CD8-positive, alpha-beta memory T cell (primary cell): ENCODE measurements at regions not wholly inside any gene's neighbourhood (a gene's known extent, or its start where the extent isn't known, plus 50 kb on each side); places are given as distances from the start of the nearest gene placed in this dataset.
"Not testable (repeated sequence)": the region's sequence is repeated elsewhere in the genome, so short reads cannot be mapped to it uniquely, and the experiment has no call there.

Experiments used
- CTCF ChIA-PET: fragments of 350-600 bp; sonication (Branson Sonifier 250); formaldehyde crosslinking; loops from one replicate; lab custom pipeline; 2021; ENCODE audit warnings: antibody characterized with exemption; lab: Charles Lee
- POLR2A ChIA-PET: fragments of 350-600 bp; sonication (Branson Sonifier 250); formaldehyde crosslinking; loops from one replicate; lab custom pipeline; 2021; ENCODE audit warnings: antibody characterized with exemption; lab: Charles Lee
- DNase-seq, 5 donors: peaks; one replicate each; pipeline versions ENCODE4 v3.0.0 to v3.0.0-alpha.2; 2020 to 2022; ENCODE audit warnings: mixed read lengths in 1 of 5
- H3K27ac ChIP-seq: one replicate; pipeline ENCODE4 v1.7.0; 2013; ENCODE audit warnings: low read depth, mild to moderate bottlenecking, low read length, moderate library complexity
- H3K27me3 ChIP-seq: 2 replicates; pipeline ENCODE4 v1.7.0; 2013; ENCODE audit warnings: low read length, mild to moderate bottlenecking; ENCODE audit not compliant: insufficient read depth, poor library complexity, severe bottlenecking
- H3K36me3 ChIP-seq: 2 replicates; pipeline ENCODE4 v1.7.0; 2013; ENCODE audit warnings: mild to moderate bottlenecking, low read length, moderate library complexity; ENCODE audit not compliant: insufficient read depth
- H3K4me1 ChIP-seq: 2 replicates; pipeline ENCODE4 v1.7.0; 2013; ENCODE audit warnings: mild to moderate bottlenecking, low read length, moderate library complexity; ENCODE audit not compliant: insufficient read depth
- H3K4me3 ChIP-seq: 2 replicates; pipeline ENCODE4 v1.7.0; 2013; ENCODE audit warnings: mild to moderate bottlenecking, low read length
- H3K9me3 ChIP-seq: 2 replicates; pipeline ENCODE4 v1.7.0; 2013; ENCODE audit warnings: mild to moderate bottlenecking, low read length
- H3K27ac Mint-ChIP-seq, 8 donors: one replicate each; pipeline ENCODE4 v1.8.0; 2020 to 2021; ENCODE audit warnings: mixed read lengths in 8 of 8, mild to moderate bottlenecking in 6 of 8, inconsistent platforms in 3 of 8, moderate library complexity in 3 of 8
- H3K27me3 Mint-ChIP-seq, 2 donors: one replicate each; pipeline ENCODE4 v1.8.0; 2020 to 2021; ENCODE audit warnings: mixed read lengths in 2 of 2, mild to moderate bottlenecking in 1 of 2, moderate library complexity in 1 of 2
- H3K36me3 Mint-ChIP-seq, 3 donors: one replicate each; pipeline ENCODE4 v1.8.0; 2020 to 2021; ENCODE audit warnings: mixed read lengths in 3 of 3, inconsistent platforms in 1 of 3, mild to moderate bottlenecking in 1 of 3
- H3K4me1 Mint-ChIP-seq, 3 donors: one replicate each; pipeline ENCODE4 v1.8.0; 2020 to 2021; ENCODE audit warnings: mixed read lengths in 3 of 3, inconsistent platforms in 1 of 3, mild to moderate bottlenecking in 1 of 3
- H3K4me3 Mint-ChIP-seq, 7 donors: one replicate each; pipeline ENCODE4 v1.8.0; 2020 to 2021; ENCODE audit warnings: mixed read lengths in 7 of 7, mild to moderate bottlenecking in 6 of 7, moderate library complexity in 4 of 7, inconsistent platforms in 2 of 7
- H3K9me3 Mint-ChIP-seq, 5 donors: one replicate each; pipeline ENCODE4 v1.8.0; 2020 to 2022; ENCODE audit warnings: mixed read lengths in 5 of 5, mild to moderate bottlenecking in 3 of 5, moderate library complexity in 2 of 5, inconsistent platforms in 1 of 5

DNA sequence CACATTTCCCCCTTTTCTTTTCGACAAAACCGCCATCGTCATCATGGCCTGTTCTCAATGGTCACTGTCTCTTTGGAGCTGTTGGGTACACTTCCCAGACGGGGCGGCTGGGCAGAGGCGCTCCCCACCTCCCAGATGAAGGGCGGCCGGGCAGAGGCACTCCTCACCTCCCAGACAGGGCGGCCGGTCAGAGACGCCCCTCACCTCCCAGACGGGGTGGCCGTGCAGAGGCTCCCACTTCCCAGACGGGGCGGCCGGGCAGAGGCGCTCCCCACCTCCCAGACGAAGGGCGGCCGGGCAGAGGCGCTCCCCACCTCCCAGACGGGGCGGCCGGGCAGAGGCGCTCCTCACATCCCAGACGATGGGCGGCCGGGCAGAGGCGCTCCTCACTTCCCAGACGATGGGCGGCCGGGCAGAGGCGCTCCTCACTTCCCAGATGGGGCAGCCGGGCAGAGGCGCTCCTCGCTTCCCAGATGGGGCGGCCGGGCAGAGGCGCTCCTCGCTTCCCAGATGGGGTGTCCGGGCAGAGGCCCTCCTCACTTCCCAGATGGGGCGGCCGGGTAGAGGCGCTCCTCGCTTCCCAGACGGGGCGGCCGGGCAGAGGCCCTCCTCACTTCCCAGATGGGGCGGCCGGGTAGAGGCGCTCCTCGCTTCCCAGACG lies 82.6 kb upstream of the TFPI start:
- H3K36me3 ChIP-seq, H3K27ac Mint-ChIP-seq, H3K4me1 ChIP-seq, H3K27me3 Mint-ChIP-seq, H3K4me3 Mint-ChIP-seq, H3K9me3 ChIP-seq, H3K36me3 Mint-ChIP-seq, H3K27ac ChIP-seq, H3K4me3 ChIP-seq, DNase-seq, CTCF ChIA-PET, POLR2A ChIA-PET, H3K4me1 Mint-ChIP-seq, H3K9me3 Mint-ChIP-seq, H3K27me3 ChIP-seq: not testable (repeated sequence)

- H3K4me3 ChIP-seq, H3K27ac ChIP-seq, H3K27me3 ChIP-seq, H3K9me3 ChIP-seq, H3K4me1 ChIP-seq, H3K4me3 Mint-ChIP-seq, H3K36me3 ChIP-seq, H3K36me3 Mint-ChIP-seq, H3K9me3 Mint-ChIP-seq, H3K27ac Mint-ChIP-seq, H3K4me1 Mint-ChIP-seq, DNase-seq, H3K27me3 Mint-ChIP-seq, CTCF ChIA-PET, POLR2A ChIA-PET: not testable (repeated sequence)
These were observed 83.1 kb upstream of the TFPI start for GRCh38 chr2:187637392-187637740.

GRCh38 chr2:187637771-187638170 lies 83.5 kb upstream of the TFPI start:
- H3K9me3 Mint-ChIP-seq, H3K36me3 ChIP-seq, H3K27ac ChIP-seq, H3K4me3 Mint-ChIP-seq, H3K4me3 ChIP-seq, DNase-seq, H3K36me3 Mint-ChIP-seq, H3K9me3 ChIP-seq, H3K4me1 Mint-ChIP-seq, H3K27me3 Mint-ChIP-seq, CTCF ChIA-PET, POLR2A ChIA-PET, H3K27me3 ChIP-seq, H3K4me1 ChIP-seq, H3K27ac Mint-ChIP-seq: not testable (repeated sequence)

GRCh38 chr2:187638840-187639239 lies 84.6 kb upstream of the TFPI start:
- Histone ChIP-seq H3K4me1 (no peaks in the 10 kb centered on the region), H3K36me3 (no peaks in the 10 kb centered on the region), H3K9me3 (no peaks in the 10 kb centered on the region), H3K27ac (no peak overlapping the region), H3K4me3 (no peak overlapping the region), H3K27me3 (no peaks in the 10 kb centered on the region)
- ChIA-PET POLR2A (no interaction called here), CTCF (no interaction called here)
- Mint-ChIP-seq H3K27ac (no peak overlapping the region), H3K27me3 (no peaks in the 10 kb centered on the region), H3K9me3 (peaks cover 0 to 8% (median 0%) of the 10 kb centered on the region in 5 donors), H3K4me3 (no peak overlapping the region), H3K36me3 (no peaks in the 10 kb centered on the region), H3K4me1 (no peaks in the 10 kb centered on the region)
- no peak for DNase-seq

- Histone ChIP-seq H3K9me3 (no peaks in the 10 kb centered on the region), H3K4me1 (no peaks in the 10 kb centered on the region), H3K4me3 (no peak overlapping the region), H3K27ac (no peak overlapping the region), H3K36me3 (no peaks in the 10 kb centered on the region), H3K27me3 (no peaks in the 10 kb centered on the region)
- Mint-ChIP-seq H3K9me3 (no peaks in the 10 kb centered on the region), H3K27ac (no peak overlapping the region), H3K36me3 (no peaks in the 10 kb centered on the region), H3K4me3 (no peak overlapping the region), H3K27me3 (no peaks in the 10 kb centered on the region), H3K4me1 (no peaks in the 10 kb centered on the region)
- no peak for DNase-seq
- ChIA-PET CTCF (no interaction called here), POLR2A (no interaction called here)
These were observed 86.8 kb upstream of the TFPI start for GRCh38 chr2:187640926-187641510.

GRCh38 chr2:187642498-187642897 lies 88.3 kb upstream of the TFPI start:
- Mint-ChIP-seq H3K27me3 (no peaks in the 10 kb centered on the region), H3K27ac (no peak overlapping the region), H3K9me3 (no peaks in the 10 kb centered on the region), H3K36me3 (no peaks in the 10 kb centered on the region), H3K4me3 (no peak overlapping the region), H3K4me1 (no peaks in the 10 kb centered on the region)
- Histone ChIP-seq H3K27ac (no peak overlapping the region), H3K4me1 (no peaks in the 10 kb centered on the region), H3K4me3 (no peak overlapping the region), H3K27me3 (no peaks in the 10 kb centered on the region), H3K36me3 (no peaks in the 10 kb centered on the region), H3K9me3 (no peaks in the 10 kb centered on the region)
- ChIA-PET POLR2A (no interaction called here), CTCF (no interaction called here)
- no peak for DNase-seq

DNA sequence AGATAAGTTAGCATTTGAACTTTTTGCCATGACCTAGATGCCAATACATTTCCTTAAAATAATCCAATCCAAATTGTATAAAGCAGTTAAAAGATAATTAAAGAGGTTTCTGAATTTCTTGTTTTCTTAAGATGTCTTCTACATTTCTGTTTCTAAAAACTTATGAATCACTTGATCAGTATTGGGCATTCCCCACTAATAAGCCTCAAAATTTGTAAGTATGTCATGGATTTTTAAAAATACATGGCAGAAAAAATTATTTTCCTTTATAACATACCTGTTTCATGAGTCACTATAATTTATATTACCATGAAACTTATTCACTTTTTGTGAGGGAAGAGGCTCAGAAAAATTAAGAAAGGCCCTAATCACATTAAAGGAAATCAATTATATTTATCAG lies 90.3 kb upstream of the TFPI start:
- no peak overlapping the region for H3K4me3 Mint-ChIP-seq
- no peaks in the 10 kb centered on the region for H3K4me1 ChIP-seq
- H3K4me1 Mint-ChIP-seq: no peaks in the 10 kb centered on the region
- H3K9me3 Mint-ChIP-seq: no peaks in the 10 kb centered on the region
- DNase-seq: no peak
- H3K36me3 ChIP-seq: no peaks in the 10 kb centered on the region
- ChIA-PET CTCF (no interaction called here), POLR2A (no interaction called here)
- no peaks in the 10 kb centered on the region for H3K27me3 ChIP-seq
- H3K36me3 Mint-ChIP-seq: no peaks in the 10 kb centered on the region
- no peak overlapping the region for H3K27ac Mint-ChIP-seq
- no peaks in the 10 kb centered on the region for H3K9me3 ChIP-seq
- no peaks in the 10 kb centered on the region for H3K27me3 Mint-ChIP-seq
- no peak overlapping the region for H3K27ac ChIP-seq
- no peak overlapping the region for H3K4me3 ChIP-seq

DNA sequence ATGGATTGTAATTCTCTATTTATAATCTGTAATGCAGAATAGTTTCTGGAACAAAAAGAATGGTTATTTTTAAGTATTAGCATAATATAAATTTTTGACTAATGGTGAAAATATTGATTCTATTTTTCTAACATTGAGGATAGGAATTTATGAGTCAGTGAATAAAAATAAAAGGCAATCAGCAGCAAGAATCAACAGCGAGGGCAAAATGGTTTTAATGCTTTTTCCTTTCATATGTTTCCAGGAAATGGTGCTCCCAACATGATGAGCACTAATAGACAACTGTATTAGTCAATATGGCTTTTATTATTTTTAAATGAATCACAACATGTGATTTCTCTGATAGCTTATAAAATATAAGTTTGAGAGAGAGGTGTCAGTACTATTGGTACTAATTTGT lies 90.7 kb upstream of the TFPI start:
- H3K27me3 Mint-ChIP-seq: no peaks in the 10 kb centered on the region
- no peaks in the 10 kb centered on the region for H3K4me1 Mint-ChIP-seq
- Histone ChIP-seq H3K4me3 (no peak overlapping the region), H3K36me3 (no peaks in the 10 kb centered on the region), H3K4me1 (no peaks in the 10 kb centered on the region), H3K9me3 (no peaks in the 10 kb centered on the region), H3K27me3 (no peaks in the 10 kb centered on the region), H3K27ac (no peak overlapping the region)
- no peaks in the 10 kb centered on the region for H3K36me3 Mint-ChIP-seq
- H3K9me3 Mint-ChIP-seq: no peaks in the 10 kb centered on the region
- H3K27ac Mint-ChIP-seq: no peak overlapping the region
- CTCF ChIA-PET: no interaction called here
- DNase-seq: no peak
- POLR2A ChIA-PET: no interaction called here
- H3K4me3 Mint-ChIP-seq: no peak overlapping the region

DNA sequence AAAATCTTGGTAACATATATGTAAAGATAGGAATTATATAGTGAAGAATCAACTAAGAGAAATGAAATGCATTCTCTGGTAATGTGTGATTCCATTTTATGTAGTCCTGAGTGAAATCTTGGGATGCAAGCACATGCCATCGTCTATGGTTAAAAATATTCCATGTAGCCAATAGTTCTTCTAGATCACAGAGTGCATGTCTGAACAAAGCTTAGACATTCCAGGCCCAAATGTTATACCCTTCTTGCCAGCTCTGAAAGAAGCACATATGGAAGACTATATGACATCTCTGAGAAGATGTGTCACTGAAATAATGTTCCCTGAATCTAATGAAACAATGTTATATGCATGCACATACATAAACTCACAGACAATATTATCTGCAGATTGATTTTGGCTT lies 92.3 kb upstream of the TFPI start:
- no peaks in the 10 kb centered on the region for H3K36me3 Mint-ChIP-seq
- H3K4me1 Mint-ChIP-seq: no peaks in the 10 kb centered on the region
- H3K27ac Mint-ChIP-seq: no peak overlapping the region
- CTCF ChIA-PET: no interaction called here
- DNase-seq: no peak
- Histone ChIP-seq H3K27me3 (no peaks in the 10 kb centered on the region), H3K27ac (no peak overlapping the region), H3K4me1 (no peaks in the 10 kb centered on the region), H3K36me3 (no peaks in the 10 kb centered on the region), H3K4me3 (no peak overlapping the region), H3K9me3 (no peaks in the 10 kb centered on the region)
- H3K4me3 Mint-ChIP-seq: no peak overlapping the region
- no peaks in the 10 kb centered on the region for H3K27me3 Mint-ChIP-seq
- POLR2A ChIA-PET: no interaction called here
- no peaks in the 10 kb centered on the region for H3K9me3 Mint-ChIP-seq
